ENCODE measurements at regions not wholly inside any gene's neighbourhood (a gene's known extent, or its start where the extent isn't known, plus 50 kb on each side); places are given as distances from the start of the nearest gene placed in this dataset.

DNA sequence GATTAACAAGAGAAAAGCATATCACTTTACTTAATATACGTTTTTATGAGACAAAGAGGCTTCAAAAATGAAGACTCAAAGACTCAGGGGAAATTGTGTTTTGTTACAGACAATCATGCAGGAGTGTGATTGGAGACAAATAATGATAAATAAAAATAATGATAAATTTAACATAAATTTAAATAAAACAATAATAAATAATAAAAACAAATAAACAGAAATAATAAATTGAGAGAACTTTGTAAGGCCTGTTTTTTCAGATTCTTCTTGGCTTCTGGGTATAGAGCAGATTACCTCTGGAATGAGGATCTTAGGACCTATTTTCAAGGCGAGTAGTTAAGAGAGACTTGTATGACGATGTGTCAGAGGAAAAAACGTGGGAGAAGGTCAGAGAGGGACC, 271.4 kb upstream of the POT1 start:
- TF ChIP-seq, protein P1, sequence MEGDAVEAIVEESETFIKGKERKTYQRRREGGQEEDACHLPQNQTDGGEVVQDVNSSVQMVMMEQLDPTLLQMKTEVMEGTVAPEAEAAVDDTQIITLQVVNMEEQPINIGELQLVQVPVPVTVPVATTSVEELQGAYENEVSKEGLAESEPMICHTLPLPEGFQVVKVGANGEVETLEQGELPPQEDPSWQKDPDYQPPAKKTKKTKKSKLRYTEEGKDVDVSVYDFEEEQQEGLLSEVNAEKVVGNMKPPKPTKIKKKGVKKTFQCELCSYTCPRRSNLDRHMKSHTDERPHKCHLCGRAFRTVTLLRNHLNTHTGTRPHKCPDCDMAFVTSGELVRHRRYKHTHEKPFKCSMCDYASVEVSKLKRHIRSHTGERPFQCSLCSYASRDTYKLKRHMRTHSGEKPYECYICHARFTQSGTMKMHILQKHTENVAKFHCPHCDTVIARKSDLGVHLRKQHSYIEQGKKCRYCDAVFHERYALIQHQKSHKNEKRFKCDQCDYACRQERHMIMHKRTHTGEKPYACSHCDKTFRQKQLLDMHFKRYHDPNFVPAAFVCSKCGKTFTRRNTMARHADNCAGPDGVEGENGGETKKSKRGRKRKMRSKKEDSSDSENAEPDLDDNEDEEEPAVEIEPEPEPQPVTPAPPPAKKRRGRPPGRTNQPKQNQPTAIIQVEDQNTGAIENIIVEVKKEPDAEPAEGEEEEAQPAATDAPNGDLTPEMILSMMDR (IDR thresholded peaks at IDR 0.05): no peak
- no peak for TF ChIP-seq ZFX (IDR thresholded peaks at IDR 0.05; ENCODE audit: borderline replicate concordance)
